ENCODE measurements at regions not wholly inside any gene's neighbourhood (a gene's known extent, or its start where the extent isn't known, plus 50 kb on each side); places are given as distances from the start of the nearest gene placed in this dataset.

- no peak for DNase-seq (ENCODE audit: low read depth)
Measured at GRCh38 chr7:28293527-28293835, 112.9 kb upstream of the JAZF1 start.

- DNase-seq (ENCODE audit: low read depth): no peak
Measured at GRCh38 chr7:28296571-28297483, 115.5 kb upstream of the CREB5 start.

- no peak for DNase-seq (ENCODE audit: low read depth)
Measured at GRCh38 chr7:28297801-28298459, 114.4 kb upstream of the CREB5 start.

GRCh38 chr7:28298870-28299518 is 113.3 kb upstream of the CREB5 start:
- no peak for DNase-seq (ENCODE audit: low read depth)

- DNase-seq (ENCODE audit: low read depth): no peak
Measured at GRCh38 chr7:28299556-28299955, 112.8 kb upstream of the CREB5 start.

- DNase-seq (ENCODE audit: low read depth): no peak
Measured at GRCh38 chr7:28300488-28300887, 111.8 kb upstream of the CREB5 start.

- DNase-seq (ENCODE audit: low read depth): no peak
Measured at GRCh38 chr7:28301148-28301641, 111.1 kb upstream of the CREB5 start.

- DNase-seq (ENCODE audit: low read depth): no peak
Measured at GRCh38 chr7:28304290-28304689, 108.0 kb upstream of the CREB5 start.

- DNase-seq (ENCODE audit: low read depth): no peak
Measured at GRCh38 chr7:28309704-28310459, 102.4 kb upstream of the CREB5 start.

GRCh38 chr7:28310460-28310848 is 101.9 kb upstream of the CREB5 start:
- DNase-seq (ENCODE audit: low read depth): no peak

GRCh38 chr7:28311670-28312069 is 100.6 kb upstream of the CREB5 start:
- no peak for DNase-seq (ENCODE audit: low read depth)

GRCh38 chr7:28312948-28313347 is 99.4 kb upstream of the CREB5 start:
- no peak for DNase-seq (ENCODE audit: low read depth)

GRCh38 chr7:28314841-28315240 is 97.5 kb upstream of the CREB5 start:
- DNase-seq (ENCODE audit: low read depth): no peak

- no peak for DNase-seq (ENCODE audit: low read depth)
Measured at GRCh38 chr7:28315565-28316410, 96.5 kb upstream of the CREB5 start.

GRCh38 chr7:28316489-28316888 is 95.8 kb upstream of the CREB5 start:
- DNase-seq (ENCODE audit: low read depth): no peak

- no peak for DNase-seq (ENCODE audit: low read depth)
Measured at GRCh38 chr7:28318101-28318762, 94.1 kb upstream of the CREB5 start.

GRCh38 chr7:28323833-28324232 is 88.5 kb upstream of the CREB5 start:
- DNase-seq (ENCODE audit: low read depth): no peak

GRCh38 chr7:28328146-28328545 is 84.2 kb upstream of the CREB5 start:
- DNase-seq (ENCODE audit: low read depth): no peak

- DNase-seq (ENCODE audit: low read depth): no peak
Measured at GRCh38 chr7:28328822-28329660, 83.3 kb upstream of the CREB5 start.
